CD8-positive, alpha-beta memory T cell (primary cell): ENCODE measurements at regions not wholly inside any gene's neighbourhood (a gene's known extent, or its start where the extent isn't known, plus 50 kb on each side); places are given as distances from the start of the nearest gene placed in this dataset.

Experiments used
- CTCF ChIA-PET: fragments of 350-600 bp; sonication (Branson Sonifier 250); formaldehyde crosslinking; loops from one replicate; lab custom pipeline; 2021; ENCODE audit warnings: antibody characterized with exemption; lab: Charles Lee
- POLR2A ChIA-PET: fragments of 350-600 bp; sonication (Branson Sonifier 250); formaldehyde crosslinking; loops from one replicate; lab custom pipeline; 2021; ENCODE audit warnings: antibody characterized with exemption; lab: Charles Lee
- DNase-seq, 5 donors: peaks; one replicate each; pipeline versions ENCODE4 v3.0.0 to v3.0.0-alpha.2; 2020 to 2022; ENCODE audit warnings: mixed read lengths in 1 of 5
- H3K27ac ChIP-seq: one replicate; pipeline ENCODE4 v1.7.0; 2013; ENCODE audit warnings: low read depth, mild to moderate bottlenecking, low read length, moderate library complexity
- H3K27me3 ChIP-seq: 2 replicates; pipeline ENCODE4 v1.7.0; 2013; ENCODE audit warnings: low read length, mild to moderate bottlenecking; ENCODE audit not compliant: insufficient read depth, poor library complexity, severe bottlenecking
- H3K36me3 ChIP-seq: 2 replicates; pipeline ENCODE4 v1.7.0; 2013; ENCODE audit warnings: mild to moderate bottlenecking, low read length, moderate library complexity; ENCODE audit not compliant: insufficient read depth
- H3K4me1 ChIP-seq: 2 replicates; pipeline ENCODE4 v1.7.0; 2013; ENCODE audit warnings: mild to moderate bottlenecking, low read length, moderate library complexity; ENCODE audit not compliant: insufficient read depth
- H3K4me3 ChIP-seq: 2 replicates; pipeline ENCODE4 v1.7.0; 2013; ENCODE audit warnings: mild to moderate bottlenecking, low read length
- H3K9me3 ChIP-seq: 2 replicates; pipeline ENCODE4 v1.7.0; 2013; ENCODE audit warnings: mild to moderate bottlenecking, low read length
- H3K27ac Mint-ChIP-seq, 8 donors: one replicate each; pipeline ENCODE4 v1.8.0; 2020 to 2021; ENCODE audit warnings: mixed read lengths in 8 of 8, mild to moderate bottlenecking in 6 of 8, inconsistent platforms in 3 of 8, moderate library complexity in 3 of 8
- H3K27me3 Mint-ChIP-seq, 2 donors: one replicate each; pipeline ENCODE4 v1.8.0; 2020 to 2021; ENCODE audit warnings: mixed read lengths in 2 of 2, mild to moderate bottlenecking in 1 of 2, moderate library complexity in 1 of 2
- H3K36me3 Mint-ChIP-seq, 3 donors: one replicate each; pipeline ENCODE4 v1.8.0; 2020 to 2021; ENCODE audit warnings: mixed read lengths in 3 of 3, inconsistent platforms in 1 of 3, mild to moderate bottlenecking in 1 of 3
- H3K4me1 Mint-ChIP-seq, 3 donors: one replicate each; pipeline ENCODE4 v1.8.0; 2020 to 2021; ENCODE audit warnings: mixed read lengths in 3 of 3, inconsistent platforms in 1 of 3, mild to moderate bottlenecking in 1 of 3
- H3K4me3 Mint-ChIP-seq, 7 donors: one replicate each; pipeline ENCODE4 v1.8.0; 2020 to 2021; ENCODE audit warnings: mixed read lengths in 7 of 7, mild to moderate bottlenecking in 6 of 7, moderate library complexity in 4 of 7, inconsistent platforms in 2 of 7
- H3K9me3 Mint-ChIP-seq, 5 donors: one replicate each; pipeline ENCODE4 v1.8.0; 2020 to 2022; ENCODE audit warnings: mixed read lengths in 5 of 5, mild to moderate bottlenecking in 3 of 5, moderate library complexity in 2 of 5, inconsistent platforms in 1 of 5

GRCh38 chr6:125392682-125393081 lies 90.9 kb upstream of the HDDC2 start:
- no peak for DNase-seq
- no peaks in the 10 kb centered on the region for H3K9me3 ChIP-seq
- no peak overlapping the region for H3K4me3 ChIP-seq
- H3K27ac Mint-ChIP-seq: no peak overlapping the region
- no peaks in the 10 kb centered on the region for H3K4me1 ChIP-seq
- CTCF ChIA-PET: no interaction called here
- peaks cover 6 to 7% (median 6%) of the 10 kb centered on the region in 3 donors for H3K4me1 Mint-ChIP-seq
- no peaks in the 10 kb centered on the region for H3K27me3 ChIP-seq
- peaks cover 4 to 26% of the 10 kb centered on the region in 2 donors for H3K27me3 Mint-ChIP-seq
- no peaks in the 10 kb centered on the region for H3K9me3 Mint-ChIP-seq
- no peak overlapping the region for H3K4me3 Mint-ChIP-seq
- no peaks in the 10 kb centered on the region for H3K36me3 ChIP-seq
- H3K27ac ChIP-seq: no peak overlapping the region
- POLR2A ChIA-PET: no interaction called here
- no peaks in the 10 kb centered on the region for H3K36me3 Mint-ChIP-seq

- no peak overlapping the region for H3K27ac ChIP-seq
- ChIA-PET CTCF (no interaction called here), POLR2A (no interaction called here)
- Mint-ChIP-seq H3K9me3 (peaks cover 0 to 3% (median 0%) of the 10 kb centered on the region in 5 donors), H3K27me3 (peaks cover 4 to 26% of the 10 kb centered on the region in 2 donors), H3K36me3 (no peaks in the 10 kb centered on the region), H3K4me3 (no peak overlapping the region), H3K27ac (no peak overlapping the region), H3K4me1 (peaks cover 6 to 7% (median 6%) of the 10 kb centered on the region in 3 donors)
- H3K9me3 ChIP-seq: no peaks in the 10 kb centered on the region
- no peak overlapping the region for H3K4me3 ChIP-seq
- no peaks in the 10 kb centered on the region for H3K27me3 ChIP-seq
- H3K4me1 ChIP-seq: no peaks in the 10 kb centered on the region
- no peak for DNase-seq
- H3K36me3 ChIP-seq: no peaks in the 10 kb centered on the region
Observed at GRCh38 chr6:125393449-125393858, 91.7 kb upstream of the HDDC2 start.

- Mint-ChIP-seq H3K4me1 (no peaks in the 10 kb centered on the region), H3K36me3 (no peaks in the 10 kb centered on the region), H3K27ac (no peak overlapping the region), H3K9me3 (peaks cover 0 to 10% (median 3%) of the 10 kb centered on the region in 5 donors), H3K4me3 (no peak overlapping the region), H3K27me3 (peaks cover 2 to 15% of the 10 kb centered on the region in 2 donors)
- ChIA-PET CTCF (no interaction called here), POLR2A (no interaction called here)
- Histone ChIP-seq H3K4me1 (no peaks in the 10 kb centered on the region), H3K9me3 (no peaks in the 10 kb centered on the region), H3K27me3 (no peaks in the 10 kb centered on the region), H3K4me3 (no peak overlapping the region), H3K27ac (no peak overlapping the region), H3K36me3 (no peaks in the 10 kb centered on the region)
- DNase-seq: no peak
Observed at GRCh38 chr6:125406741-125407140, 105.0 kb upstream of the HDDC2 start.

- no peaks in the 10 kb centered on the region for H3K36me3 Mint-ChIP-seq
- ChIA-PET CTCF (no interaction called here), POLR2A (no interaction called here)
- Histone ChIP-seq H3K9me3 (no peaks in the 10 kb centered on the region), H3K36me3 (no peaks in the 10 kb centered on the region), H3K4me3 (no peak overlapping the region), H3K4me1 (no peaks in the 10 kb centered on the region), H3K27me3 (no peaks in the 10 kb centered on the region), H3K27ac (no peak overlapping the region)
- no peak for DNase-seq
- H3K27me3 Mint-ChIP-seq: peaks cover 2 to 10% of the 10 kb centered on the region in 2 donors
- peaks cover 0 to 8% (median 2%) of the 10 kb centered on the region in 5 donors for H3K9me3 Mint-ChIP-seq
- H3K4me1 Mint-ChIP-seq: no peaks in the 10 kb centered on the region
- no peak overlapping the region for H3K4me3 Mint-ChIP-seq
- no peak overlapping the region for H3K27ac Mint-ChIP-seq
Observed at GRCh38 chr6:125414507-125414906, 112.7 kb upstream of the HDDC2 start.

GRCh38 chr6:125415913-125416312 lies 114.1 kb upstream of the HDDC2 start:
- Mint-ChIP-seq H3K4me1 (no peaks in the 10 kb centered on the region), H3K27ac (no peak overlapping the region), H3K36me3 (no peaks in the 10 kb centered on the region), H3K27me3 (peaks cover 0 to 8% of the 10 kb centered on the region in 2 donors), H3K9me3 (peaks cover 0 to 8% (median 2%) of the 10 kb centered on the region in 5 donors), H3K4me3 (no peak overlapping the region)
- Histone ChIP-seq H3K27me3 (no peaks in the 10 kb centered on the region), H3K4me3 (no peak overlapping the region), H3K9me3 (no peaks in the 10 kb centered on the region), H3K27ac (no peak overlapping the region), H3K4me1 (no peaks in the 10 kb centered on the region), H3K36me3 (no peaks in the 10 kb centered on the region)
- DNase-seq: no peak
- ChIA-PET POLR2A (no interaction called here), CTCF (no interaction called here)

- POLR2A ChIA-PET: no interaction called here
- DNase-seq: no peak
Observed at GRCh38 chr6:125421836-125422235, 120.1 kb upstream of the HDDC2 start.

GRCh38 chr6:125423047-125423446 lies 121.3 kb upstream of the HDDC2 start:
- no peaks in the 10 kb centered on the region for H3K9me3 ChIP-seq
- H3K27ac ChIP-seq: no peak overlapping the region
- Mint-ChIP-seq H3K9me3 (no peaks in the 10 kb centered on the region), H3K4me3 (no peak overlapping the region), H3K36me3 (no peaks in the 10 kb centered on the region), H3K27me3 (peaks cover 2 to 6% of the 10 kb centered on the region in 2 donors), H3K4me1 (no peaks in the 10 kb centered on the region), H3K27ac (no peak overlapping the region)
- POLR2A ChIA-PET: no interaction called here
- no peak overlapping the region for H3K4me3 ChIP-seq
- H3K36me3 ChIP-seq: no peaks in the 10 kb centered on the region
- no peak for DNase-seq
- CTCF ChIA-PET: no interaction called here
- H3K4me1 ChIP-seq: no peaks in the 10 kb centered on the region
- H3K27me3 ChIP-seq: no peaks in the 10 kb centered on the region

More at GRCh38 chr6:125421836-125422235, 120.1 kb upstream of the HDDC2 start:
- peaks cover 0 to 5% (median 0%) of the 10 kb centered on the region in 5 donors for H3K9me3 Mint-ChIP-seq
- CTCF ChIA-PET: no interaction called here
- H3K4me1 ChIP-seq: no peaks in the 10 kb centered on the region
- no peaks in the 10 kb centered on the region for H3K36me3 Mint-ChIP-seq
- H3K4me3 ChIP-seq: no peak overlapping the region
- H3K36me3 ChIP-seq: no peaks in the 10 kb centered on the region
- no peak overlapping the region for H3K27ac ChIP-seq
- H3K4me3 Mint-ChIP-seq: no peak overlapping the region
- H3K27me3 ChIP-seq: no peaks in the 10 kb centered on the region
- no peak overlapping the region for H3K27ac Mint-ChIP-seq
- H3K27me3 Mint-ChIP-seq: peaks cover 0 to 2% of the 10 kb centered on the region in 2 donors
- no peaks in the 10 kb centered on the region for H3K4me1 Mint-ChIP-seq
- no peaks in the 10 kb centered on the region for H3K9me3 ChIP-seq

GRCh38 chr6:125431971-125432370 lies 130.2 kb upstream of the HDDC2 start:
- no peak overlapping the region for H3K4me3 Mint-ChIP-seq
- Histone ChIP-seq H3K27me3 (no peaks in the 10 kb centered on the region), H3K36me3 (no peaks in the 10 kb centered on the region), H3K4me1 (no peaks in the 10 kb centered on the region), H3K4me3 (no peak overlapping the region), H3K27ac (no peak overlapping the region), H3K9me3 (no peaks in the 10 kb centered on the region)
- no peak overlapping the region for H3K27ac Mint-ChIP-seq
- H3K36me3 Mint-ChIP-seq: no peaks in the 10 kb centered on the region
- POLR2A ChIA-PET: no interaction called here
- DNase-seq: no peak
- no peaks in the 10 kb centered on the region for H3K4me1 Mint-ChIP-seq
- H3K9me3 Mint-ChIP-seq: peaks cover 0 to 2% (median 0%) of the 10 kb centered on the region in 5 donors
- CTCF ChIA-PET: no interaction called here
- H3K27me3 Mint-ChIP-seq: peaks cover 5 to 33% of the 10 kb centered on the region in 2 donors
